ENCODE measurements at regions not wholly inside any gene's neighbourhood (a gene's known extent, or its start where the extent isn't known, plus 50 kb on each side); places are given as distances from the start of the nearest gene placed in this dataset.

- no peaks in the 10 kb centered on the region for H3K4me1 ChIP-seq
- TF ChIP-seq POLR2A (IDR thresholded peaks at IDR 0.05) = no peak
- TF ChIP-seq, protein P1, sequence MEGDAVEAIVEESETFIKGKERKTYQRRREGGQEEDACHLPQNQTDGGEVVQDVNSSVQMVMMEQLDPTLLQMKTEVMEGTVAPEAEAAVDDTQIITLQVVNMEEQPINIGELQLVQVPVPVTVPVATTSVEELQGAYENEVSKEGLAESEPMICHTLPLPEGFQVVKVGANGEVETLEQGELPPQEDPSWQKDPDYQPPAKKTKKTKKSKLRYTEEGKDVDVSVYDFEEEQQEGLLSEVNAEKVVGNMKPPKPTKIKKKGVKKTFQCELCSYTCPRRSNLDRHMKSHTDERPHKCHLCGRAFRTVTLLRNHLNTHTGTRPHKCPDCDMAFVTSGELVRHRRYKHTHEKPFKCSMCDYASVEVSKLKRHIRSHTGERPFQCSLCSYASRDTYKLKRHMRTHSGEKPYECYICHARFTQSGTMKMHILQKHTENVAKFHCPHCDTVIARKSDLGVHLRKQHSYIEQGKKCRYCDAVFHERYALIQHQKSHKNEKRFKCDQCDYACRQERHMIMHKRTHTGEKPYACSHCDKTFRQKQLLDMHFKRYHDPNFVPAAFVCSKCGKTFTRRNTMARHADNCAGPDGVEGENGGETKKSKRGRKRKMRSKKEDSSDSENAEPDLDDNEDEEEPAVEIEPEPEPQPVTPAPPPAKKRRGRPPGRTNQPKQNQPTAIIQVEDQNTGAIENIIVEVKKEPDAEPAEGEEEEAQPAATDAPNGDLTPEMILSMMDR (IDR thresholded peaks at IDR 0.05) = no peak
- H3K36me3 ChIP-seq = no peaks in the 10 kb centered on the region
- DNase-seq = no peak
- no peak overlapping the region for H3K4me3 ChIP-seq
- H3K27ac ChIP-seq = no peak overlapping the region
- no peaks in the 10 kb centered on the region for H3K9me3 ChIP-seq
- H3K27me3 ChIP-seq = no peaks in the 10 kb centered on the region
Measured at GRCh38 chr2:104092886-104093285, 761.0 kb upstream of the POU3F3 start.

GRCh38 chr2:104102615-104103014, 751.3 kb upstream of the POU3F3 start:
- Histone ChIP-seq H3K4me1 (no peaks in the 10 kb centered on the region), H3K27ac (no peak overlapping the region), H3K4me3 (no peak overlapping the region), H3K36me3 (no peaks in the 10 kb centered on the region), H3K27me3 (no peaks in the 10 kb centered on the region), H3K9me3 (no peaks in the 10 kb centered on the region)
- no peak for DNase-seq
- TF ChIP-seq POLR2A (IDR thresholded peaks at IDR 0.05) = no peak
- TF ChIP-seq, protein P1 (IDR thresholded peaks at IDR 0.05) = no peak

DNA sequence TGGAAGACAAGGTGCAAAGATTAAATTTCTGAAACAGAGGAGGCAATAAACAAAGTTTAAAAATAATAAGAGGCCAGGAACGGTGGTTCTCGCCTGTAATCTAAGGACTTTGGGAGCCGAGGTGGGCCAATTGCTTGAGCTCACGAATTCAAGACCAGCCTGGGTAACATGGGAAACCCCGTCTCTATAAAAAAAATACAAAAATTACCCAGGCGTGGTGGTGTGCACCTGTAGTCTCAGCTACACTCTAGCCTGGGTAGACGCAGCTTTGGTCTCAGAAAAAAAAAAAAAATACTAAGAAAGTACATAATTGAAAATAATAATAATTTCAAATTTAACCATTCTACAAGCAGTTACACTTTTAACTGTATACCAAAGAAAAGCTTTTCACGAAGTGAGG, 744.6 kb upstream of the POU3F3 start:
- no peaks in the 10 kb centered on the region for H3K9me3 ChIP-seq
- TF ChIP-seq, protein P1 (IDR thresholded peaks at IDR 0.05) = no peak
- no peak for TF ChIP-seq POLR2A (IDR thresholded peaks at IDR 0.05)
- no peaks in the 10 kb centered on the region for H3K27me3 ChIP-seq
- H3K27ac ChIP-seq = no peak overlapping the region
- no peaks in the 10 kb centered on the region for H3K4me1 ChIP-seq
- no peak overlapping the region for H3K4me3 ChIP-seq
- no peaks in the 10 kb centered on the region for H3K36me3 ChIP-seq
- no peak for DNase-seq

DNA sequence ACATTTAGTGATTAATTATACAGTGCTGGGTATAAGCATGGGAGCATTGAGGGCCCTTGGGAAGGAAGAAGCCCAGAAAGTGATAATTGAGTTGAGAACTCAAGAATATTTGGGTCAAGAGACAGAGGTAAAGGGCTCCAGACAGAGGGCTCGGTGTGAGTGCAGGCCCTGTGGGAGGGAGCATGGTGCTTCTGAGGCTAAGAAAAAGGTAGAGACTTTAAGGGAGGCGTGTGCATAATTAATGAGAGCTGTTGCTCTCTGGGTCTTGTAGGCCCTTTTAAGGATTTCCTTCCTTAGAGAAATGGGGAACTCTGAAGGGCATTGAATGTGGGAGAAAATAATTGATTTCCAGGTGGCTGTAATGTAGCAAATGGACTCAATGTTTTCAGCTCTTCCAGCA, 735.0 kb upstream of the POU3F3 start:
- H3K27ac ChIP-seq = no peak overlapping the region

GRCh38 chr2:104120171-104120570, 733.7 kb upstream of the POU3F3 start:
- Histone ChIP-seq H3K27ac (no peak overlapping the region), H3K4me1 (no peaks in the 10 kb centered on the region), H3K36me3 (no peaks in the 10 kb centered on the region), H3K4me3 (no peak overlapping the region), H3K9me3 (no peaks in the 10 kb centered on the region), H3K27me3 (no peaks in the 10 kb centered on the region)
- TF ChIP-seq, protein P1 (IDR thresholded peaks at IDR 0.05) = no peak
- TF ChIP-seq POLR2A (IDR thresholded peaks at IDR 0.05) = no peak
- no peak for DNase-seq

More for the DNA sequence above, 735.0 kb upstream of the POU3F3 start:
- H3K36me3 ChIP-seq = no peaks in the 10 kb centered on the region
- TF ChIP-seq, protein P1 (IDR thresholded peaks at IDR 0.05) = no peak
- TF ChIP-seq POLR2A (IDR thresholded peaks at IDR 0.05) = no peak
- no peaks in the 10 kb centered on the region for H3K9me3 ChIP-seq
- no peaks in the 10 kb centered on the region for H3K27me3 ChIP-seq
- DNase-seq = no peak
- no peak overlapping the region for H3K4me3 ChIP-seq
- H3K4me1 ChIP-seq = no peaks in the 10 kb centered on the region

DNA sequence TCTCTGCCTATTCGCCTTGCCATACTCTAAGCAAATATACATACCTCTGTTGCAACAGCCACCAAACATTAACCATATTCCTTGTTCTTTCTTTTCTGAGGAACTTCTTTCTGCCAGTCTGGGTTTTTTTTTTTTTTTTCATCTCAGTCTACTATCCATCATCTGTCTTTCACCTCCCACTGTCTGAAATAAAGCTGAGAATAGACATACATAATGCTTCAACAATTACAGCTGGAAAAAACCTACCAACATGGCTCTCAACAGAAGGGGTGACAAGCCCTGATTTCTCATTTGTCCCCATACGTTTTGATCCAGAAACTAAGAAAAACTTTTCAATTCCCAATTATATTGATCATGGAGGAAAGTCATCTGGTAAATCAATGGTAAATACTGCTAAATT, 728.8 kb upstream of the POU3F3 start:
- Histone ChIP-seq H3K27ac (no peak overlapping the region), H3K4me3 (no peak overlapping the region), H3K9me3 (no peaks in the 10 kb centered on the region), H3K4me1 (no peaks in the 10 kb centered on the region), H3K36me3 (no peaks in the 10 kb centered on the region), H3K27me3 (no peaks in the 10 kb centered on the region)
- no peak for TF ChIP-seq POLR2A (IDR thresholded peaks at IDR 0.05)
- TF ChIP-seq, protein P1 (IDR thresholded peaks at IDR 0.05) = no peak
- DNase-seq = no peak

Data from Peyer's patch (tissue), 4 donors.